Glutamatergic neuron (in vitro differentiated cells): ENCODE measurements at regions not wholly inside any gene's neighbourhood (a gene's known extent, or its start where the extent isn't known, plus 50 kb on each side); places are given as distances from the start of the nearest gene placed in this dataset.

Source experiments
- DNase-seq: peaks from one replicate; pipeline ENCODE4 v3.0.0; 2022
- H3K27ac Mint-ChIP-seq: one replicate; pipeline ENCODE4 v1.8.0; 2020; ENCODE audit warnings: mild to moderate bottlenecking, mixed read lengths, inconsistent platforms; ENCODE audit not compliant: unreplicated experiment
- H3K27me3 Mint-ChIP-seq: one replicate; pipeline ENCODE4 v1.8.0; 2020; ENCODE audit warnings: mild to moderate bottlenecking, moderate library complexity, mixed read lengths, inconsistent platforms; ENCODE audit not compliant: unreplicated experiment
- H3K36me3 Mint-ChIP-seq: one replicate; pipeline ENCODE4 v1.8.0; 2020; ENCODE audit warnings: mild to moderate bottlenecking, mixed read lengths, inconsistent platforms; ENCODE audit not compliant: unreplicated experiment
- H3K4me1 Mint-ChIP-seq: one replicate; pipeline ENCODE4 v1.8.0; 2020; ENCODE audit warnings: mild to moderate bottlenecking, low read depth, mixed read lengths, inconsistent platforms; ENCODE audit not compliant: unreplicated experiment
- H3K4me3 Mint-ChIP-seq: one replicate; pipeline ENCODE4 v1.8.0; 2020; ENCODE audit warnings: mild to moderate bottlenecking, mixed read lengths, inconsistent platforms; ENCODE audit not compliant: unreplicated experiment
- H3K9me3 Mint-ChIP-seq: one replicate; pipeline ENCODE4 v1.8.0; 2020; ENCODE audit warnings: mild to moderate bottlenecking, moderate library complexity, mixed read lengths, inconsistent platforms; ENCODE audit not compliant: unreplicated experiment
- TF ChIP-seq, protein P1 (sequence below): fragments of 200-600 bp; sonication (generic); IDR thresholded peaks from one replicate; pipeline ENCODE4 v1.5.0; 2021; ENCODE audit not compliant: partially characterized antibody, unreplicated experiment

DNA sequence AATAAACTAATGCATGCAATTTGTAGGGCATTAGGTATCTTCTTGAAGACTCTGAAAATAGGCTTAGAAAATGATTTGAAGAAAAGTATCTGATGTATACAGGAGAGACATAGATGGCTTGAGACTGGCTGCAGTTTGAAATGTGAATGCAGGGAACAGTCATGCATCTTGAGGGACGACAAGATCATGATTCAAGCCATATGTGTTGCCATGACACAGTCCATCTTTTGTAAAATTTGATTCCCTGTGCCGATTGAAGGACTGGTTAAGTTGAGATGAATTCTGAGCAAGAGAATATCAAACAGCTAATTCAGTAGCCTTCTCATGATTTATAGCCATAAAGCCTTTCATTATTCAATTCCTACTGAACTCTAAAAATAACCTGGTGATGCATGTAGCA is 231.6 kb downstream of the CASP12 start:
- Mint-ChIP-seq H3K9me3 (no peaks in the 10 kb centered on the region), H3K4me1 (no peaks in the 10 kb centered on the region), H3K27ac (no peak overlapping the region), H3K27me3 (no peaks in the 10 kb centered on the region), H3K4me3 (no peak overlapping the region), H3K36me3 (no peaks in the 10 kb centered on the region)
- no peak for DNase-seq
- TF ChIP-seq, protein P1, sequence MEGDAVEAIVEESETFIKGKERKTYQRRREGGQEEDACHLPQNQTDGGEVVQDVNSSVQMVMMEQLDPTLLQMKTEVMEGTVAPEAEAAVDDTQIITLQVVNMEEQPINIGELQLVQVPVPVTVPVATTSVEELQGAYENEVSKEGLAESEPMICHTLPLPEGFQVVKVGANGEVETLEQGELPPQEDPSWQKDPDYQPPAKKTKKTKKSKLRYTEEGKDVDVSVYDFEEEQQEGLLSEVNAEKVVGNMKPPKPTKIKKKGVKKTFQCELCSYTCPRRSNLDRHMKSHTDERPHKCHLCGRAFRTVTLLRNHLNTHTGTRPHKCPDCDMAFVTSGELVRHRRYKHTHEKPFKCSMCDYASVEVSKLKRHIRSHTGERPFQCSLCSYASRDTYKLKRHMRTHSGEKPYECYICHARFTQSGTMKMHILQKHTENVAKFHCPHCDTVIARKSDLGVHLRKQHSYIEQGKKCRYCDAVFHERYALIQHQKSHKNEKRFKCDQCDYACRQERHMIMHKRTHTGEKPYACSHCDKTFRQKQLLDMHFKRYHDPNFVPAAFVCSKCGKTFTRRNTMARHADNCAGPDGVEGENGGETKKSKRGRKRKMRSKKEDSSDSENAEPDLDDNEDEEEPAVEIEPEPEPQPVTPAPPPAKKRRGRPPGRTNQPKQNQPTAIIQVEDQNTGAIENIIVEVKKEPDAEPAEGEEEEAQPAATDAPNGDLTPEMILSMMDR, result no peak

DNA sequence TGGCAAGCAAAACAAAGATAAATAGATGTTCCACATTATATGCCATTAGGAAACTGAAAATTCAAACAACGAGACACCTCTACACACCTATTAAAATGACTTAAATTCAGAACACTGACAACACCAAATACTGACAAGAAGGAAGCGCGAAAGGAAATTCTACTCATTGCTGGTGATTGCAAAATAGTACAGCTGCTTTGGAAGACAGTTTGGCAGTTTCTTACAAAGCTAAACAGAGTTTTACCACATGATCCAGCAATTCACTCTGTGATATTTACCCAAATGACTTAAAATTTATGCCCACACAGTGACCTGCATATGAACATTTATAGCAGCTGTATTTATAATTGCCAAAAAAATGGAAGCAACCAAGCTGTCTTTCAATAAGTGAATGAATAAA is 232.6 kb downstream of the CASP12 start:
- H3K27ac Mint-ChIP-seq, result no peak overlapping the region
- no peak overlapping the region for H3K4me3 Mint-ChIP-seq
- H3K36me3 Mint-ChIP-seq, result no peaks in the 10 kb centered on the region
- DNase-seq, result no peak
- TF ChIP-seq, protein P1, result no peak
- no peaks in the 10 kb centered on the region for H3K9me3 Mint-ChIP-seq
- no peaks in the 10 kb centered on the region for H3K27me3 Mint-ChIP-seq
- no peaks in the 10 kb centered on the region for H3K4me1 Mint-ChIP-seq

DNA sequence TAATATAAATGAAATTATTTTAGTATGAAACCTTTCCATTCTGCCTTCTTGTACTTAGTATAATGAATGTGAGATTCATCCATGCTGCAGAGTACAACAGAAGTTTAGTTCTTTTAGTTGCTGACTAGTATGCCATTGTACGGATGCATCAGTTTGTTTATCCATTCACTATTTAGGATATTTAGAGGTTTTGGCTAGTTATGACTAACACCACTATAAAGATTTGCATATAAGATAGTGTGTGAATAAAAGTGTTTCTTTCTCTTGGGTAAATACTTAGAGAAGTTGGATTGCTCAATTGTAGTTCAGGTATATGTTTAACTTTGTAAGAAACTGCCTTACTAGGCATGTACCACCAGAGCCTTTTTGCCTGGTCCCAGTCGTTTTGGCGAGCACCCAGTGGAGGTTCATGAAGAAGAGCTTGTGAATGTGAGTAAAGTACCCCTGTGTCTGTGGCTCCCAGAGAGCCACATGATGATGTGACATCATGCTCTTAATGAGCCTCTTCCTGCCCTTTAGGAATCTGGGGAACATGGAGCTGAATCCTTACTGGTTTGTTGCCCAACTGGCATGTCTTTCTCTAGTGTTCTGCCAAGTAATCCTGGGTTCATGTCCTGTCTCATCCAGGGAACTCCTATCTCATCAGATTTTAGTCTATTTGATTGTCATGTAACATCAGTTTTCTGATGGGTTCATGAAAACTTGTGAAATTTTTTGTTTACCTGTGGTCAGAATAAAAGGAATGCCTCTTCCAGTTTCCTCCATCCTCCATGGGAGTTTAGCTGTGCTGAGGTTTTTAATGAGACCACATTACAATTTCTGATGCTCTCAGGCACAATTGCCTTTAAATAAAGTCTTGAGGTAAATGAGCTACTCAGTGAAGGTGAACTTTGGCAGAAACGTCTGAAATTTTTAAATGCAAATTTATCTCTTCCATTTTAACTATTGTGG is 234.8 kb downstream of the CASP12 start:
- no peaks in the 10 kb centered on the region for H3K4me1 Mint-ChIP-seq
- H3K27ac Mint-ChIP-seq, result no peak overlapping the region
- DNase-seq, result no peak

DNA sequence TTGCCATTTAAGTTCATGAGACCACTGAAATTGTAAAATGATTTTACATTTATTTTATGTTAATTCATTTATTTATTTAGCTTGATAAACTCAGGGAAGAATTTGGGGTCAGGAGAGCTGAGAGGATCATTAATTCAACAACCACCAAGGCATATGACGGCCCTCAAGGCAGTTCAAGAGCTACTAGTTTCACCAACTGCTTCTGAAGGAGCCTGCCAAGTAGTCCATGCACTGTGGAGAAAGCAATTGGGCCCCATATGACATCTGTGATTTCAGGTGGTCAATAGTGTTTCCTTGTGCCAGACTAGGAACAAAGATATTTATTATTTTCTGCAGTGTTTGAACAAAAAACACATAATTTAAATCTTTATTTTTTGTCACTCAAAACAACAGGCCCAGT is 236.4 kb downstream of the CASP12 start:
- no peak overlapping the region for H3K4me3 Mint-ChIP-seq
- DNase-seq, result no peak
- no peaks in the 10 kb centered on the region for H3K9me3 Mint-ChIP-seq
- no peak overlapping the region for H3K27ac Mint-ChIP-seq
- no peaks in the 10 kb centered on the region for H3K4me1 Mint-ChIP-seq
- no peaks in the 10 kb centered on the region for H3K36me3 Mint-ChIP-seq
- TF ChIP-seq, protein P1, result no peak
- no peaks in the 10 kb centered on the region for H3K27me3 Mint-ChIP-seq

More for the DNA sequence above, 234.8 kb downstream of the CASP12 start:
- H3K36me3 Mint-ChIP-seq, result no peaks in the 10 kb centered on the region
- no peaks in the 10 kb centered on the region for H3K9me3 Mint-ChIP-seq
- TF ChIP-seq, protein P1, result no peak
- H3K27me3 Mint-ChIP-seq, result no peaks in the 10 kb centered on the region
- H3K4me3 Mint-ChIP-seq, result no peak overlapping the region

DNA sequence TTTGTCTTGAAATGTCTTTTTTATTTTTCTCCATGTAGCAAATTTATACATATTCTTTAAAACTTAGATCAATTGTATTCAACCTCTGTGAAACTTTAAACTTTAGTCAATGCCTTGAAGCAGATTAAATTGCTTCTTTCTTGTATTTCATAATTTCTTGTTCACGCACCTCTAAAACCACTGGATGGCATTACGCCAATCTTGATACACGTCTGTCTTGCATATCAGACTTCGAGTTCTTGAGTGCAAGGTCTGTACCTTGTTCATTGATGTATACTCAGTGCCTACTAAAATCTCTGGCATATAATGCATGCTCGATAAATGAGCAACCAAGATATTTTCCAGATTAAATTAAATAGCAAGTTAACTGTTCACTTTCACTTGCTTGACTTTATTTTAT is 236.8 kb downstream of the CASP12 start:
- Mint-ChIP-seq H3K9me3 (no peaks in the 10 kb centered on the region), H3K27ac (no peak overlapping the region), H3K4me3 (no peak overlapping the region), H3K4me1 (no peaks in the 10 kb centered on the region), H3K27me3 (no peaks in the 10 kb centered on the region), H3K36me3 (no peaks in the 10 kb centered on the region)
- TF ChIP-seq, protein P1, result no peak
- DNase-seq, result no peak
